NCI-H69 (cell line): ENCODE measurements at regions not wholly inside any gene's neighbourhood (a gene's known extent, or its start where the extent isn't known, plus 50 kb on each side); places are given as distances from the start of the nearest gene placed in this dataset.
A peak's percentile ranks its signal among the peaks of the same experiment; 100 is the strongest.

Source experiments
- DNase-seq: peaks from one replicate; lab custom pipeline; 2025; lab: John Stamatoyannopoulos, UW

GRCh38 chr14:104319491-104320241 lies 181.3 kb downstream of the KIF26A start:
- no peak for DNase-seq

GRCh38 chr14:104320611-104321086 lies 182.3 kb downstream of the KIF26A start:
- no peak for DNase-seq

- DNase-seq: no peak
Measured at GRCh38 chr14:104321088-104321801, 182.9 kb downstream of the KIF26A start.

- DNase-seq: no peak
Measured at GRCh38 chr14:104321802-104322130, 183.4 kb downstream of the KIF26A start.

GRCh38 chr14:104322531-104323366 lies 184.4 kb downstream of the KIF26A start:
- DNase-seq: peak; percentile 48

- no peak for DNase-seq
Measured at GRCh38 chr14:104323551-104324175, 185.3 kb downstream of the KIF26A start.

GRCh38 chr14:104326848-104327247 lies 188.5 kb downstream of the KIF26A start:
- DNase-seq: peak; percentile 55

GRCh38 chr14:104328607-104329006 lies 190.2 kb downstream of the KIF26A start:
- no peak for DNase-seq

GRCh38 chr14:104329793-104330192 lies 191.4 kb downstream of the KIF26A start:
- DNase-seq: no peak

- DNase-seq: no peak
Measured at GRCh38 chr14:104331871-104332605, 193.7 kb downstream of the KIF26A start.

GRCh38 chr14:104332634-104333270 lies 194.4 kb downstream of the KIF26A start:
- DNase-seq: peak; percentile 14

- no peak for DNase-seq
Measured at GRCh38 chr14:104333646-104334423, 195.4 kb downstream of the KIF26A start.

- DNase-seq: no peak
Measured at GRCh38 chr14:104334424-104335161, 196.2 kb downstream of the KIF26A start.

- no peak for DNase-seq
Measured at GRCh38 chr14:104335176-104335575, 196.8 kb downstream of the KIF26A start.

GRCh38 chr14:104335611-104336010 lies 197.2 kb downstream of the KIF26A start:
- DNase-seq: no peak

GRCh38 chr14:104337351-104337750 lies 199.0 kb downstream of the KIF26A start:
- DNase-seq: no peak

GRCh38 chr14:104339361-104339760 lies 201.0 kb downstream of the KIF26A start:
- no peak for DNase-seq

GRCh38 chr14:104339829-104340228 lies 201.4 kb downstream of the KIF26A start:
- DNase-seq: no peak
